WERI-Rb-1 (cell line): ENCODE measurements at regions not wholly inside any gene's neighbourhood (a gene's known extent, or its start where the extent isn't known, plus 50 kb on each side); places are given as distances from the start of the nearest gene placed in this dataset.

ENCODE experiments used
- DNase-seq: peaks from one replicate; pipeline ENCODE4 v3.0.0-alpha.2; 2020
- H3K27ac ChIP-seq: fragments of 250-450 bp; sonication (Bioruptor Pico); 2 replicates; pipeline ENCODE4 v1.5.1; 2020; ENCODE audit warnings: mild to moderate bottlenecking, moderate library complexity
- H3K27me3 ChIP-seq: fragments of 250-450 bp; sonication (Bioruptor Pico); 2 replicates; pipeline ENCODE4 v1.5.1; 2021; ENCODE audit warnings: mild to moderate bottlenecking, low read depth, moderate library complexity; ENCODE audit not compliant: insufficient read depth, severe bottlenecking
- H3K36me3 ChIP-seq: fragments of 250-450 bp; sonication (Bioruptor Pico); 2 replicates; pipeline ENCODE4 v1.5.1; 2020; ENCODE audit warnings: mild to moderate bottlenecking, moderate library complexity
- H3K4me3 ChIP-seq: 2 replicates; pipeline ENCODE4 v1.5.1; 2011; ENCODE audit warnings: low read depth, mild to moderate bottlenecking, control low read depth, low read length
- H3K9me3 ChIP-seq: fragments of 250-450 bp; sonication (Bioruptor Pico); 2 replicates; pipeline ENCODE4 v1.5.1; 2021; ENCODE audit warnings: mild to moderate bottlenecking, moderate library complexity; ENCODE audit not compliant: severe bottlenecking
- CTCF ChIP-seq: IDR thresholded peaks from 2 replicates; pipeline ENCODE4 v1.5.1; 2011; ENCODE audit warnings: low read depth, mild to moderate bottlenecking, control low read depth, inconsistent platforms, low read length

- DNase-seq = no peak
These were observed 54.9 kb downstream of the NKX2-1 start for GRCh38 chr14:36465178-36465577.

GRCh38 chr14:36462890-36463289, 57.1 kb downstream of the NKX2-1 start:
- Histone ChIP-seq H3K27me3 (peaks cover 70% of the 10 kb centered on the region), H3K4me3 (no peak overlapping the region), H3K9me3 (no peaks in the 10 kb centered on the region), H3K36me3 (no peaks in the 10 kb centered on the region), H3K27ac (no peak overlapping the region)
- TF ChIP-seq CTCF = no peak
- DNase-seq = no peak

More at GRCh38 chr14:36465178-36465577, 54.9 kb downstream of the NKX2-1 start:
- Histone ChIP-seq H3K27me3 (peaks cover 69% of the 10 kb centered on the region), H3K4me3 (no peak overlapping the region), H3K9me3 (no peaks in the 10 kb centered on the region), H3K36me3 (no peaks in the 10 kb centered on the region), H3K27ac (no peak overlapping the region)
- TF ChIP-seq CTCF = no peak

- no peak for DNase-seq
- Histone ChIP-seq H3K4me3 (no peak overlapping the region), H3K27me3 (peaks cover 81% of the 10 kb centered on the region), H3K9me3 (no peaks in the 10 kb centered on the region), H3K27ac (no peak overlapping the region), H3K36me3 (no peaks in the 10 kb centered on the region)
- TF ChIP-seq CTCF = no peak
These were observed 64.8 kb downstream of the NKX2-1 start for GRCh38 chr14:36455241-36455627.

GRCh38 chr14:36454599-36455240, 65.3 kb downstream of the NKX2-1 start:
- peaks cover 83% of the 10 kb centered on the region for H3K27me3 ChIP-seq
- DNase-seq = no peak
- no peaks in the 10 kb centered on the region for H3K9me3 ChIP-seq
- no peak overlapping the region for H3K27ac ChIP-seq
- H3K4me3 ChIP-seq = no peak overlapping the region
- no peaks in the 10 kb centered on the region for H3K36me3 ChIP-seq
- TF ChIP-seq CTCF = no peak

GRCh38 chr14:36452860-36453259, 67.2 kb downstream of the NKX2-1 start:
- no peak overlapping the region for H3K4me3 ChIP-seq
- H3K27me3 ChIP-seq = peaks cover 80% of the 10 kb centered on the region
- no peak for DNase-seq
- no peaks in the 10 kb centered on the region for H3K36me3 ChIP-seq
- TF ChIP-seq CTCF = no peak
- no peaks in the 10 kb centered on the region for H3K9me3 ChIP-seq
- no peak overlapping the region for H3K27ac ChIP-seq
